Colonic mucosa (tissue), 4 donors: ENCODE measurements at regions not wholly inside any gene's neighbourhood (a gene's known extent, or its start where the extent isn't known, plus 50 kb on each side); places are given as distances from the start of the nearest gene placed in this dataset.

Source experiments
- DNase-seq: peaks from one replicate; pipeline ENCODE4 v3.0.0-alpha.2; 2020
- H3K27ac ChIP-seq: fragments of 200-600 bp; one replicate; pipeline ENCODE4 v1.8.0; 2021
- H3K27me3 ChIP-seq: fragments of 200-600 bp; one replicate; pipeline ENCODE4 v1.8.0; 2021
- H3K36me3 ChIP-seq: fragments of 200-600 bp; one replicate; pipeline ENCODE4 v1.8.0; 2021
- H3K4me1 ChIP-seq: fragments of 200-600 bp; one replicate; pipeline ENCODE4 v1.8.0; 2021; ENCODE audit warnings: mild to moderate bottlenecking
- H3K4me3 ChIP-seq: fragments of 200-600 bp; one replicate; pipeline ENCODE4 v1.8.0; 2021
- H3K9ac ChIP-seq, 2 donors: one replicate each; pipeline ENCODE4 v1.7.0; 2013; ENCODE audit warnings: control low read depth in 2 of 2, low read depth in 2 of 2, low read length in 2 of 2
- H3K9me3 ChIP-seq: fragments of 200-600 bp; one replicate; pipeline ENCODE4 v1.8.0; 2021
- intact Hi-C: fragments of 100-400 bp; cut with DNase I; formaldehyde crosslinking; loops from one replicate; pipeline ENCODE4 v1.14.1; 2022
- TF ChIP-seq, protein P1 (sequence below): fragments of 200-600 bp; IDR thresholded peaks from one replicate; pipeline ENCODE4 v1.8.0; 2022; ENCODE audit warnings: antibody characterized with exemption, mild to moderate bottlenecking
- donor health status: healthy.
- donor health status: DM: no; HTN: no; CAD: no.
- donor health status: DM: no; HTN: no; CAD: no.

DNA sequence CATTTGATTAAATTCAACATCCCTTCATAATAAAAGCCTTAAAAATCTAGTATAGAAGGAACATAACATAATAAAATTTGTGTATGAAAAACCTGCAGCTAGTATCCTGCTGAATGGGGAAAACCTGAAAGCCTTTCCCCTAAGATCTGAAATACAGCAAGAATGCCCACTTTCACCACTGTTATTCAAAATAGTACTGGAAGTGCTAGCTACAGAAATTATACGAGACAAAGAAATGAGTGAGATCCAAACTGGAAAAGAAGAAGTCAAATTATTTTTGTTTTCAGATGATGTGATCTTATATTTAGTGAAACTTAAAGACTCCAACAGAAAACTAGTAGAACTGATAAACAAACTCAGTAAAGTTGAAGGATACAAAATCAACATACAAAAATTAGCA lies 152.9 kb downstream of the RTL3 start:
- Histone ChIP-seq H3K27ac (no peak overlapping the region), H3K4me1 (no peaks in the 10 kb centered on the region), H3K36me3 (no peaks in the 10 kb centered on the region), H3K9ac (no peak overlapping the region), H3K4me3 (no peak overlapping the region), H3K9me3 (no peaks in the 10 kb centered on the region), H3K27me3 (no peaks in the 10 kb centered on the region)
- no peak for DNase-seq
- TF ChIP-seq, protein P1, sequence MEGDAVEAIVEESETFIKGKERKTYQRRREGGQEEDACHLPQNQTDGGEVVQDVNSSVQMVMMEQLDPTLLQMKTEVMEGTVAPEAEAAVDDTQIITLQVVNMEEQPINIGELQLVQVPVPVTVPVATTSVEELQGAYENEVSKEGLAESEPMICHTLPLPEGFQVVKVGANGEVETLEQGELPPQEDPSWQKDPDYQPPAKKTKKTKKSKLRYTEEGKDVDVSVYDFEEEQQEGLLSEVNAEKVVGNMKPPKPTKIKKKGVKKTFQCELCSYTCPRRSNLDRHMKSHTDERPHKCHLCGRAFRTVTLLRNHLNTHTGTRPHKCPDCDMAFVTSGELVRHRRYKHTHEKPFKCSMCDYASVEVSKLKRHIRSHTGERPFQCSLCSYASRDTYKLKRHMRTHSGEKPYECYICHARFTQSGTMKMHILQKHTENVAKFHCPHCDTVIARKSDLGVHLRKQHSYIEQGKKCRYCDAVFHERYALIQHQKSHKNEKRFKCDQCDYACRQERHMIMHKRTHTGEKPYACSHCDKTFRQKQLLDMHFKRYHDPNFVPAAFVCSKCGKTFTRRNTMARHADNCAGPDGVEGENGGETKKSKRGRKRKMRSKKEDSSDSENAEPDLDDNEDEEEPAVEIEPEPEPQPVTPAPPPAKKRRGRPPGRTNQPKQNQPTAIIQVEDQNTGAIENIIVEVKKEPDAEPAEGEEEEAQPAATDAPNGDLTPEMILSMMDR = no peak
- intact Hi-C loops = no loop called here

DNA sequence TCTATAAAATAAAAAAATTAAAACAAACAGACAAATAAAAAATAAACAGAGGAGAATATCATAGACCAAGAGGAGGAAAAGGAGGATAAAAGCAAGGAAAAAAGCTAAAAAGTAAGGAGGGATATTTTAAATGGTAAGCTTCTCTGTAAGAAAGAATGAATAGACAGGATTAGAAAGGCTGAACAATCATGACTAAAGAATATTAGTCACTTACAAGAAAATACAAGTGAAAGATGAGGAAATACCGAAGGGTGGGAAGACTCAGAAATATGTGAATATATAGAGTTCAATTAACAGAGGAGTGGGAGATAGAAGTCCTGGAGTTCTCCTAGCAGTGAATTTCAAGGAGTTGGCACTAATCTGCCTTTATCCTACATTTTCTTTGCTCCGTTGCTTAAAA lies 162.6 kb downstream of the RTL3 start:
- no peaks in the 10 kb centered on the region for H3K36me3 ChIP-seq
- intact Hi-C loops = no loop called here
- H3K4me1 ChIP-seq = no peaks in the 10 kb centered on the region
- H3K4me3 ChIP-seq = no peak overlapping the region
- no peak overlapping the region for H3K27ac ChIP-seq
- TF ChIP-seq, protein P1 = no peak
- H3K9ac ChIP-seq = no peak overlapping the region
- DNase-seq = no peak
- H3K27me3 ChIP-seq = no peaks in the 10 kb centered on the region
- no peaks in the 10 kb centered on the region for H3K9me3 ChIP-seq

DNA sequence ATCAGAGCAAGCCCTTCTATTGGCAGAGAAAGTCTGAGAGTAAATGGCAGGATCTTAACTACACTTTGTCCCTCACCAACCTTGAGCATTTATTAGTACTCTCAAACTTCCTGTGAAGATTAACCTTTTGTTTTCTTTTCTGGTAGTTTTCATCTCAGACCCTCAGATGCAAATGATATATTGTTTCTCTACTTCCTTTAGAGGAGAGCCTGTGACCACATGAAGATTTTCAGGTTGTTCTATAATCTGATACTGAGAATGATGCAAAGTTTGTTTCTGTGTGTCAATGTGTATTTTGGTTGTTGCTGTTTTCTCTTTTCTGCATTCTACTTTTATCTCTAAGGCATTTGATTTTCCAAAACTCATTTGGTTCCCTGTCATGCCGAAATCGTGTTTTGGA lies 165.8 kb upstream of the CYSLTR1 start:
- H3K36me3 ChIP-seq = no peaks in the 10 kb centered on the region
- H3K9ac ChIP-seq = no peak overlapping the region
- intact Hi-C loops = no loop called here
- TF ChIP-seq, protein P1 = no peak
- no peaks in the 10 kb centered on the region for H3K4me1 ChIP-seq
- no peak overlapping the region for H3K27ac ChIP-seq
- no peaks in the 10 kb centered on the region for H3K27me3 ChIP-seq
- H3K9me3 ChIP-seq = no peaks in the 10 kb centered on the region
- no peak for DNase-seq
- no peak overlapping the region for H3K4me3 ChIP-seq

DNA sequence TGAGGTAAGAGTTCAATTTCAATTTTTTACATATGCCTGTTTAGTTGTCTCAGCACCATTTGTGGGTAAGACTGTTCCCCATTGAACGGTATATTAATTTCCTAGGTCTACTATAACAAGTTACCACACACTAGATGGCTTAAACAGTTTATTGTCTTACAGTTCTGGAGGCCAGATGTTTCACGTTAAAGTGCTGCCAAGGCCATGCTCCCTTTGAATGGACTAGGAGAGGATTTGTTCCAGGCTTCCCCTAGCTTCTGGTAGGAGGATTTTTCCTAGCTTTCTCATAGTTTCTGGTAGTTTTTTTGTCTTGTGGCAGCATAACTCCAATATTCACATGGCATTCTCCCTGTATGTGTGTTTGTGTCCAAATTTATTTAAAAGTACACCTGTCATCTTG lies 149.3 kb upstream of the CYSLTR1 start:
- Histone ChIP-seq H3K36me3 (no peaks in the 10 kb centered on the region), H3K9me3 (no peaks in the 10 kb centered on the region), H3K4me3 (no peak overlapping the region), H3K9ac (no peak overlapping the region), H3K27ac (no peak overlapping the region), H3K27me3 (no peaks in the 10 kb centered on the region), H3K4me1 (no peaks in the 10 kb centered on the region)
- DNase-seq = no peak
- intact Hi-C loops = no loop called here
- TF ChIP-seq, protein P1 = no peak

DNA sequence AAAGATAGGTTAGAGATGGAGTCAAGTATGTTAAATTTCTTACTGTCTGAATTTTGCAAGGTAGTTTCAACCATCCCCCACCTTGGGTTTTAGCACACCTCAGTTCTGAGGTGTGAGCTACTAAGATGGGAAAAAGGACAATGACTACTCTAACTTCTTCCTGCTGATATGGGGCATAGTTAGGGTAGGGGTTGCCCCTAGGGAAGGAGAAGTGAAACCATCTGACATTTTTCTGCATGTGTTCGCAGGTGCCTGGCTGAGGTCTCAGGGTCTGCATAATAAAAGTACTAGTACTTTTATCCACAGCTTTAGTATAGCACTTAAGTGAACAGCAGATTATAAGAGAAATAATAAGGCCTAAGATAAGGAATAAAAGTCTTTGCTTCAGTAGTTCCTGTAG lies 129.5 kb upstream of the CYSLTR1 start:
- no peak overlapping the region for H3K27ac ChIP-seq
- intact Hi-C loops = no loop called here

More for the DNA sequence above, 129.5 kb upstream of the CYSLTR1 start:
- no peaks in the 10 kb centered on the region for H3K9me3 ChIP-seq
- no peak for DNase-seq
- no peak overlapping the region for H3K9ac ChIP-seq
- TF ChIP-seq, protein P1 = no peak
- no peak overlapping the region for H3K4me3 ChIP-seq
- no peaks in the 10 kb centered on the region for H3K36me3 ChIP-seq
- H3K27me3 ChIP-seq = no peaks in the 10 kb centered on the region
- H3K4me1 ChIP-seq = no peaks in the 10 kb centered on the region
